Neural progenitor cell (in vitro differentiated cells): ENCODE measurements at regions not wholly inside any gene's neighbourhood (a gene's known extent, or its start where the extent isn't known, plus 50 kb on each side); places are given as distances from the start of the nearest gene placed in this dataset.

Source experiments
- DNase-seq: peaks from one replicate; pipeline ENCODE4 v3.0.0-alpha.2; 2016; ENCODE audit warnings: low spot score
- H2AFZ ChIP-seq: fragments of 200-600 bp; sonication (generic); replicated peaks from 2 replicates; pipeline ENCODE4 v1.6.1; 2016; ENCODE audit warnings: antibody characterized with exemption
- H3F3A ChIP-seq: fragments of 200-600 bp; sonication (generic); 2 replicates; pipeline ENCODE4 v1.6.1; 2016; ENCODE audit warnings: antibody characterized with exemption, low read depth
- H3K27ac ChIP-seq: fragments of 200-600 bp; sonication (generic); 2 replicates; pipeline ENCODE4 v1.5.1; 2016; ENCODE audit warnings: mild to moderate bottlenecking
- H3K27me3 ChIP-seq: fragments of 200-600 bp; sonication (generic); 2 replicates; pipeline ENCODE4 v1.6.1; 2016; ENCODE audit warnings: mild to moderate bottlenecking, moderate library complexity
- H3K36me3 ChIP-seq: fragments of 200-600 bp; sonication (generic); 2 replicates; pipeline ENCODE4 v1.5.1; 2016
- H3K4me1 ChIP-seq: fragments of 200-600 bp; sonication (generic); 2 replicates; pipeline ENCODE4 v1.6.1; 2016; ENCODE audit warnings: mixed run types
- H3K4me2 ChIP-seq: fragments of 200-600 bp; sonication (generic); 2 replicates; pipeline ENCODE4 v1.6.1; 2016
- H3K4me3 ChIP-seq: fragments of 200-600 bp; sonication (generic); 2 replicates; pipeline ENCODE4 v1.5.1; 2016
- H3K79me2 ChIP-seq: fragments of 200-600 bp; sonication (generic); 2 replicates; pipeline ENCODE4 v1.6.1; 2016; ENCODE audit warnings: low read depth
- H3K9ac ChIP-seq: fragments of 200-600 bp; sonication (generic); 2 replicates; pipeline ENCODE4 v1.6.1; 2016
- H3K9me3 ChIP-seq: fragments of 200-600 bp; sonication (generic); 2 replicates; pipeline ENCODE4 v1.5.1; 2016; ENCODE audit warnings: low read depth
- H4K20me1 ChIP-seq: fragments of 200-600 bp; sonication (generic); 2 replicates; pipeline ENCODE4 v1.6.1; 2016; ENCODE audit warnings: low read depth
- H3K27ac Mint-ChIP-seq: 3 replicates; pipeline ENCODE4 v1.8.0; 2021; ENCODE audit warnings: mixed read lengths
- H3K27me3 Mint-ChIP-seq: 2 replicates; pipeline ENCODE4 v1.8.0; 2022; ENCODE audit warnings: low read depth, mild to moderate bottlenecking, inconsistent platforms, moderate library complexity, mixed read lengths; ENCODE audit not compliant: insufficient read depth
- H3K36me3 Mint-ChIP-seq: 3 replicates; pipeline ENCODE4 v1.8.0; 2021; ENCODE audit warnings: mixed read lengths
- H3K4me1 Mint-ChIP-seq: 3 replicates; pipeline ENCODE4 v1.8.0; 2021; ENCODE audit warnings: mixed read lengths
- H3K4me3 Mint-ChIP-seq: 3 replicates; pipeline ENCODE4 v1.8.0; 2021; ENCODE audit warnings: mild to moderate bottlenecking, moderate library complexity, mixed read lengths
- H3K9me3 Mint-ChIP-seq: 3 replicates; pipeline ENCODE4 v1.8.0; 2020; ENCODE audit warnings: mixed read lengths
- CTCF ChIP-seq: fragments of 200-600 bp; sonication (generic); IDR thresholded peaks from 2 replicates; pipeline ENCODE4 v1.5.1; 2017; ENCODE audit warnings: antibody characterized with exemption, mild to moderate bottlenecking
- EZH2 ChIP-seq: fragments of 200-600 bp; sonication (generic); IDR thresholded peaks from 2 replicates; pipeline ENCODE4 v1.6.1; 2017; ENCODE audit warnings: antibody characterized with exemption, mild to moderate bottlenecking, moderate library complexity
- EZH2phosphoT487 ChIP-seq: fragments of 200-600 bp; sonication (generic); IDR thresholded peaks from 2 replicates; pipeline ENCODE4 v1.6.1; 2017; ENCODE audit warnings: antibody characterized with exemption

GRCh38 chr2:52877703-52878102, 889.9 kb upstream of the CHAC2 start:
- Mint-ChIP-seq H3K27ac (no peak overlapping the region), H3K4me3 (no peak overlapping the region), H3K9me3 (no peaks in the 10 kb centered on the region), H3K27me3 (no peaks in the 10 kb centered on the region), H3K4me1 (no peaks in the 10 kb centered on the region), H3K36me3 (no peaks in the 10 kb centered on the region)
- Histone ChIP-seq H3K27me3 (no peaks in the 10 kb centered on the region), H4K20me1 (no peaks in the 10 kb centered on the region), H3K27ac (no peak overlapping the region), H3F3A (no peaks in the 10 kb centered on the region), H3K4me1 (no peaks in the 10 kb centered on the region), H3K4me3 (no peak overlapping the region), H3K36me3 (no peaks in the 10 kb centered on the region), H2AFZ (no peak overlapping the region), H3K79me2 (no peaks in the 10 kb centered on the region), H3K4me2 (no peak overlapping the region), H3K9ac (no peak overlapping the region), H3K9me3 (no peaks in the 10 kb centered on the region)
- TF ChIP-seq EZH2phosphoT487 (no peak), EZH2 (no peak), CTCF (no peak)
- no peak for DNase-seq

- no peaks in the 10 kb centered on the region for H3K27me3 ChIP-seq
- no peak overlapping the region for H3K9ac ChIP-seq
- H3K9me3 Mint-ChIP-seq = no peaks in the 10 kb centered on the region
- H3K36me3 Mint-ChIP-seq = no peaks in the 10 kb centered on the region
- no peaks in the 10 kb centered on the region for H3K79me2 ChIP-seq
- no peaks in the 10 kb centered on the region for H3K4me1 ChIP-seq
- no peak for DNase-seq
- no peaks in the 10 kb centered on the region for H3K9me3 ChIP-seq
- peaks cover 3% of the 10 kb centered on the region for H3K27me3 Mint-ChIP-seq
- no peak overlapping the region for H3K4me2 ChIP-seq
- H3K27ac Mint-ChIP-seq = no peak overlapping the region
- H3F3A ChIP-seq = no peaks in the 10 kb centered on the region
- H2AFZ ChIP-seq = no peak overlapping the region
- H3K36me3 ChIP-seq = no peaks in the 10 kb centered on the region
- H3K4me1 Mint-ChIP-seq = no peaks in the 10 kb centered on the region
- H3K27ac ChIP-seq = no peak overlapping the region
- H3K4me3 Mint-ChIP-seq = no peak overlapping the region
- no peak overlapping the region for H3K4me3 ChIP-seq
- TF ChIP-seq CTCF (no peak), EZH2 (no peak)
- H4K20me1 ChIP-seq = no peaks in the 10 kb centered on the region
Observed at GRCh38 chr2:52874466-52875106, 893.0 kb upstream of the CHAC2 start.

GRCh38 chr2:52862801-52863200, 904.8 kb upstream of the CHAC2 start:
- Histone ChIP-seq H3K27me3 (no peaks in the 10 kb centered on the region), H3K4me1 (no peaks in the 10 kb centered on the region), H3K4me3 (no peak overlapping the region), H3K36me3 (no peaks in the 10 kb centered on the region), H3K4me2 (no peak overlapping the region), H2AFZ (no peak overlapping the region), H3K9me3 (peaks cover 7% of the 10 kb centered on the region), H4K20me1 (no peaks in the 10 kb centered on the region), H3K27ac (no peak overlapping the region), H3F3A (no peaks in the 10 kb centered on the region), H3K79me2 (no peaks in the 10 kb centered on the region), H3K9ac (no peak overlapping the region)
- Mint-ChIP-seq H3K27me3 (no peaks in the 10 kb centered on the region), H3K4me3 (no peak overlapping the region), H3K9me3 (no peaks in the 10 kb centered on the region), H3K4me1 (no peaks in the 10 kb centered on the region), H3K36me3 (no peaks in the 10 kb centered on the region), H3K27ac (no peak overlapping the region)
- no peak for DNase-seq
- TF ChIP-seq CTCF = no peak
- TF ChIP-seq EZH2 = no peak
- TF ChIP-seq EZH2phosphoT487 = no peak
